GM19372 (cell line): ENCODE measurements at regions not wholly inside any gene's neighbourhood (a gene's known extent, or its start where the extent isn't known, plus 50 kb on each side); places are given as distances from the start of the nearest gene placed in this dataset.
"Not testable (repeated sequence)": the region's sequence is repeated elsewhere in the genome, so short reads cannot be mapped to it uniquely, and the experiment has no call there.

Source experiments
- ATAC-seq: cut with Tn5 transposase; IDR thresholded peaks from one replicate; pipeline ENCODE4 v1.9.1; 2021; ENCODE audit warnings: mild to moderate bottlenecking, low read depth, moderate library complexity; ENCODE audit not compliant: unreplicated experiment

GRCh38 chr2:7094231-7094741, 177.1 kb downstream of the RNF144A start:
- no peak for ATAC-seq

- ATAC-seq: no peak
Observed at GRCh38 chr2:7096726-7097352, 179.6 kb downstream of the RNF144A start.

GRCh38 chr2:7097353-7097895, 180.2 kb downstream of the RNF144A start:
- ATAC-seq: peak; percentile 84

- no peak for ATAC-seq
Observed at GRCh38 chr2:7098816-7099215, 181.6 kb downstream of the RNF144A start.

GRCh38 chr2:7099687-7100086, 182.5 kb downstream of the RNF144A start:
- ATAC-seq: not testable (repeated sequence)

- ATAC-seq: no peak
Observed at GRCh38 chr2:7102826-7103225, 185.6 kb downstream of the RNF144A start.

GRCh38 chr2:7108792-7109532, 191.8 kb downstream of the RNF144A start:
- ATAC-seq: no peak

- no peak for ATAC-seq
Observed at GRCh38 chr2:7109533-7109885, 192.3 kb downstream of the RNF144A start.

GRCh38 chr2:7111626-7112025, 194.4 kb downstream of the RNF144A start:
- ATAC-seq: no peak

- ATAC-seq: no peak
Observed at GRCh38 chr2:7115364-7115763, 198.2 kb downstream of the RNF144A start.

GRCh38 chr2:7115906-7116305, 198.7 kb downstream of the RNF144A start:
- no peak for ATAC-seq

- ATAC-seq: no peak
Observed at GRCh38 chr2:7116511-7116910, 199.3 kb downstream of the RNF144A start.

- ATAC-seq: no peak
Observed at GRCh38 chr2:7117076-7117475, 199.9 kb downstream of the RNF144A start.

GRCh38 chr2:7118606-7119131, 201.5 kb downstream of the RNF144A start:
- ATAC-seq: no peak

- no peak for ATAC-seq
Observed at GRCh38 chr2:7119132-7119835, 202.1 kb downstream of the RNF144A start.

- ATAC-seq: no peak
Observed at GRCh38 chr2:7121851-7122250, 204.6 kb downstream of the RNF144A start.

- ATAC-seq: no peak
Observed at GRCh38 chr2:7127156-7127555, 209.9 kb downstream of the RNF144A start.

GRCh38 chr2:7127687-7128086, 210.5 kb downstream of the RNF144A start:
- no peak for ATAC-seq

- ATAC-seq: no peak
Observed at GRCh38 chr2:7131261-7131660, 214.0 kb downstream of the RNF144A start.

- no peak for ATAC-seq
Observed at GRCh38 chr2:7132753-7133152, 215.5 kb downstream of the RNF144A start.

- ATAC-seq: no peak
Observed at GRCh38 chr2:7133521-7133920, 216.3 kb downstream of the RNF144A start.
